ENCODE measurements at regions not wholly inside any gene's neighbourhood (a gene's known extent, or its start where the extent isn't known, plus 50 kb on each side); places are given as distances from the start of the nearest gene placed in this dataset.

GRCh38 chr2:235371018-235371417 is 122.8 kb upstream of the AGAP1 start:
- Histone ChIP-seq H3K27ac (ENCODE audit: low read depth, low read length) (no peak overlapping the region), H4K91ac (ENCODE audit: low read depth, low read length) (no peak overlapping the region), H3K4ac (ENCODE audit: low read depth, low read length) (no peak overlapping the region), H3K36me3 (ENCODE audit: control insufficient read depth in 1 of 2, insufficient read depth in 2 of 2, low read length in 2 of 2) (no peaks in the 10 kb centered on the region), H3K23ac (ENCODE audit: low read length) (no peak overlapping the region), H2AK5ac (ENCODE audit: low read length) (no peak overlapping the region), H3K14ac (ENCODE audit: low read length) (no peak overlapping the region), H3K9me3 (ENCODE audit: insufficient read depth, low read depth, low read length) (no peaks in the 10 kb centered on the region), H3K4me3 (ENCODE audit: low read depth, low read length) (no peak overlapping the region), H3K4me2 (ENCODE audit: low read length) (no peak overlapping the region), H2AFZ (ENCODE audit: insufficient read depth, low read length, poor library complexity) (no peak overlapping the region), H4K8ac (ENCODE audit: low read depth, low read length) (no peak overlapping the region), H2BK12ac (ENCODE audit: low read length) (no peak overlapping the region), H3K4me1 (ENCODE audit: control insufficient read depth in 1 of 2, insufficient read depth in 2 of 2, low read length in 2 of 2) (no peaks in the 10 kb centered on the region), H3K27me3 (ENCODE audit: insufficient read depth, low read length) (no peaks in the 10 kb centered on the region), H4K12ac (ENCODE audit: low read depth, low read length) (no peak overlapping the region), H3K79me2 (ENCODE audit: control insufficient read depth, insufficient read depth, low read length, poor library complexity) (no peaks in the 10 kb centered on the region), H3K18ac (ENCODE audit: low read length) (no peak overlapping the region), H2BK5ac (ENCODE audit: low read depth, low read length, poor library complexity) (no peak overlapping the region), H3K79me1 (ENCODE audit: low read length) (no peaks in the 10 kb centered on the region), H3K9ac (ENCODE audit: low read length) (no peak overlapping the region), H2BK120ac (ENCODE audit: insufficient read depth, low read length, poor library complexity) (no peak overlapping the region)
- no peak for DNase-seq
- WGBS (ENCODE audit: extremely low coverage, insufficient coverage, insufficient read length) = no CpG with 5 or more reads among the region's 5 CpGs

GRCh38 chr2:235373171-235373570 is 120.7 kb upstream of the AGAP1 start:
- Histone ChIP-seq H3K9ac (ENCODE audit: low read length) (no peak overlapping the region), H3K4me2 (ENCODE audit: low read length) (no peak overlapping the region), H2AK5ac (ENCODE audit: low read length) (no peak overlapping the region), H2AFZ (ENCODE audit: insufficient read depth, low read length, poor library complexity) (no peak overlapping the region), H3K9me3 (ENCODE audit: insufficient read depth, low read depth, low read length) (no peaks in the 10 kb centered on the region), H3K79me1 (ENCODE audit: low read length) (no peaks in the 10 kb centered on the region), H3K36me3 (ENCODE audit: control insufficient read depth in 1 of 2, insufficient read depth in 2 of 2, low read length in 2 of 2) (no peaks in the 10 kb centered on the region), H3K4ac (ENCODE audit: low read depth, low read length) (no peak overlapping the region), H4K12ac (ENCODE audit: low read depth, low read length) (no peak overlapping the region), H3K23ac (ENCODE audit: low read length) (no peak overlapping the region), H3K27ac (ENCODE audit: low read depth, low read length) (no peak overlapping the region), H2BK5ac (ENCODE audit: low read depth, low read length, poor library complexity) (no peak overlapping the region), H2BK12ac (ENCODE audit: low read length) (no peak overlapping the region), H3K14ac (ENCODE audit: low read length) (no peak overlapping the region), H4K8ac (ENCODE audit: low read depth, low read length) (no peak overlapping the region), H3K18ac (ENCODE audit: low read length) (no peak overlapping the region), H3K4me3 (ENCODE audit: low read depth, low read length) (no peak overlapping the region), H3K4me1 (ENCODE audit: control insufficient read depth in 1 of 2, insufficient read depth in 2 of 2, low read length in 2 of 2) (no peaks in the 10 kb centered on the region), H4K91ac (ENCODE audit: low read depth, low read length) (no peak overlapping the region), H3K79me2 (ENCODE audit: control insufficient read depth, insufficient read depth, low read length, poor library complexity) (no peaks in the 10 kb centered on the region), H2BK120ac (ENCODE audit: insufficient read depth, low read length, poor library complexity) (no peak overlapping the region), H3K27me3 (ENCODE audit: insufficient read depth, low read length) (no peaks in the 10 kb centered on the region)
- WGBS (ENCODE audit: extremely low coverage, insufficient coverage, insufficient read length) = no CpG with 5 or more reads among the region's 2 CpGs
- no peak for DNase-seq

- Histone ChIP-seq H2AK5ac (ENCODE audit: low read length) (no peak overlapping the region), H3K27ac (ENCODE audit: low read depth, low read length) (no peak overlapping the region), H4K12ac (ENCODE audit: low read depth, low read length) (no peak overlapping the region), H2AFZ (ENCODE audit: insufficient read depth, low read length, poor library complexity) (no peak overlapping the region), H2BK5ac (ENCODE audit: low read depth, low read length, poor library complexity) (no peak overlapping the region), H3K4me3 (ENCODE audit: low read depth, low read length) (no peak overlapping the region), H2BK12ac (ENCODE audit: low read length) (no peak overlapping the region), H3K79me2 (ENCODE audit: control insufficient read depth, insufficient read depth, low read length, poor library complexity) (no peaks in the 10 kb centered on the region), H3K9ac (ENCODE audit: low read length) (no peak overlapping the region), H3K4ac (ENCODE audit: low read depth, low read length) (no peak overlapping the region), H3K27me3 (ENCODE audit: insufficient read depth, low read length) (no peaks in the 10 kb centered on the region), H3K14ac (ENCODE audit: low read length) (no peak overlapping the region), H2BK120ac (ENCODE audit: insufficient read depth, low read length, poor library complexity) (no peak overlapping the region), H3K4me2 (ENCODE audit: low read length) (no peak overlapping the region), H4K8ac (ENCODE audit: low read depth, low read length) (no peak overlapping the region), H3K23ac (ENCODE audit: low read length) (no peak overlapping the region), H3K79me1 (ENCODE audit: low read length) (no peaks in the 10 kb centered on the region), H3K9me3 (ENCODE audit: insufficient read depth, low read depth, low read length) (peaks cover 1% of the 10 kb centered on the region), H3K18ac (ENCODE audit: low read length) (no peak overlapping the region), H3K4me1 (ENCODE audit: control insufficient read depth in 1 of 2, insufficient read depth in 2 of 2, low read length in 2 of 2) (no peaks in the 10 kb centered on the region), H3K36me3 (ENCODE audit: control insufficient read depth in 1 of 2, insufficient read depth in 2 of 2, low read length in 2 of 2) (no peaks in the 10 kb centered on the region), H4K91ac (ENCODE audit: low read depth, low read length) (no peak overlapping the region)
- no CpG with 5 or more reads among the region's 4 CpGs for WGBS (ENCODE audit: extremely low coverage, insufficient coverage, insufficient read length)
- DNase-seq = no peak
Observed at GRCh38 chr2:235377176-235377575, 116.7 kb upstream of the AGAP1 start.

- Histone ChIP-seq H3K9ac (ENCODE audit: low read length) (no peak overlapping the region), H2BK12ac (ENCODE audit: low read length) (no peak overlapping the region), H3K79me2 (ENCODE audit: control insufficient read depth, insufficient read depth, low read length, poor library complexity) (no peaks in the 10 kb centered on the region), H3K4ac (ENCODE audit: low read depth, low read length) (no peak overlapping the region), H2AFZ (ENCODE audit: insufficient read depth, low read length, poor library complexity) (no peak overlapping the region), H4K8ac (ENCODE audit: low read depth, low read length) (no peak overlapping the region), H3K9me3 (ENCODE audit: insufficient read depth, low read depth, low read length) (peaks cover 1% of the 10 kb centered on the region), H3K14ac (ENCODE audit: low read length) (no peak overlapping the region), H3K27ac (ENCODE audit: low read depth, low read length) (no peak overlapping the region), H2AK5ac (ENCODE audit: low read length) (no peak overlapping the region), H4K91ac (ENCODE audit: low read depth, low read length) (no peak overlapping the region), H3K23ac (ENCODE audit: low read length) (no peak overlapping the region), H3K4me3 (ENCODE audit: low read depth, low read length) (no peak overlapping the region), H2BK5ac (ENCODE audit: low read depth, low read length, poor library complexity) (no peak overlapping the region), H3K4me2 (ENCODE audit: low read length) (no peak overlapping the region), H4K12ac (ENCODE audit: low read depth, low read length) (no peak overlapping the region), H2BK120ac (ENCODE audit: insufficient read depth, low read length, poor library complexity) (no peak overlapping the region), H3K18ac (ENCODE audit: low read length) (no peak overlapping the region), H3K36me3 (ENCODE audit: control insufficient read depth in 1 of 2, insufficient read depth in 2 of 2, low read length in 2 of 2) (no peaks in the 10 kb centered on the region), H3K79me1 (ENCODE audit: low read length) (no peaks in the 10 kb centered on the region), H3K4me1 (ENCODE audit: control insufficient read depth in 1 of 2, insufficient read depth in 2 of 2, low read length in 2 of 2) (no peaks in the 10 kb centered on the region), H3K27me3 (ENCODE audit: insufficient read depth, low read length) (no peaks in the 10 kb centered on the region)
- 100% methylated on average over 1 of the region's 4 CpGs for WGBS (ENCODE audit: extremely low coverage, insufficient coverage, insufficient read length)
- DNase-seq = no peak
Observed at GRCh38 chr2:235378246-235378645, 115.6 kb upstream of the AGAP1 start.

Measured in trophoblast cell (in vitro differentiated cells and primary cell).